ENCODE measurements at regions not wholly inside any gene's neighbourhood (a gene's known extent, or its start where the extent isn't known, plus 50 kb on each side); places are given as distances from the start of the nearest gene placed in this dataset.

GRCh38 chr6:163635731-163636364 is 221.3 kb downstream of the QKI start:
- TF ChIP-seq POLR2A (IDR thresholded peaks at IDR 0.05): no peak
- TF ChIP-seq CTCF (IDR thresholded peaks at IDR 0.05): no peak
- TF ChIP-seq EP300 (IDR thresholded peaks at IDR 0.05): no peak

Data from tibial nerve (tissue), 4 donors.